ENCODE measurements at regions not wholly inside any gene's neighbourhood (a gene's known extent, or its start where the extent isn't known, plus 50 kb on each side); places are given as distances from the start of the nearest gene placed in this dataset.
"Not testable (repeated sequence)": the region's sequence is repeated elsewhere in the genome, so short reads cannot be mapped to it uniquely, and the experiment has no call there.

GRCh38 chr14:41423503-41423902 is 183.2 kb upstream of the LRFN5 start:
- no peaks in the 10 kb centered on the region for H3F3A ChIP-seq (ENCODE audit: insufficient read depth, low read length, poor library complexity, severe bottlenecking)
- no peak overlapping the region for H3K4me2 ChIP-seq (ENCODE audit: low read length)
- H3K79me2 ChIP-seq (replicated peaks; ENCODE audit: insufficient read depth, low read length): no peaks in the 10 kb centered on the region
- H3K4me3 ChIP-seq (ENCODE audit: low read length): no peak overlapping the region
- no peak overlapping the region for H2AFZ ChIP-seq (ENCODE audit: low read depth, low read length)
- H3K27ac ChIP-seq (ENCODE audit: low read length): no peak overlapping the region
- no peaks in the 10 kb centered on the region for H3K36me3 ChIP-seq (ENCODE audit: insufficient read depth, low read length)
- H3K9ac ChIP-seq (ENCODE audit: low read length): no peak overlapping the region
- no peaks in the 10 kb centered on the region for H4K20me1 ChIP-seq (ENCODE audit: insufficient read depth)
- TF ChIP-seq EZH2 (IDR thresholded peaks at IDR 0.05; ENCODE audit: borderline replicate concordance, insufficient read depth, low read length, poor library complexity, severe bottlenecking) (no peak), MXI1 (conservative IDR thresholded peaks at IDR 0.05; ENCODE audit: poor library complexity, severe bottlenecking) (no peak), SMC3 (conservative IDR thresholded peaks at IDR 0.05; ENCODE audit: poor library complexity) (no peak), POLR2AphosphoS5 (IDR thresholded peaks at IDR 0.05) (no peak), RAD21 (conservative IDR thresholded peaks at IDR 0.05) (no peak), TAF1 (IDR thresholded peaks at IDR 0.05; ENCODE audit: low read depth) (no peak), EP300 (conservative IDR thresholded peaks at IDR 0.05; ENCODE audit: poor library complexity, severe bottlenecking) (no peak), REST (IDR thresholded peaks at IDR 0.05; ENCODE audit: borderline replicate concordance) (no peak)
- TF ChIP-seq, protein P1, sequence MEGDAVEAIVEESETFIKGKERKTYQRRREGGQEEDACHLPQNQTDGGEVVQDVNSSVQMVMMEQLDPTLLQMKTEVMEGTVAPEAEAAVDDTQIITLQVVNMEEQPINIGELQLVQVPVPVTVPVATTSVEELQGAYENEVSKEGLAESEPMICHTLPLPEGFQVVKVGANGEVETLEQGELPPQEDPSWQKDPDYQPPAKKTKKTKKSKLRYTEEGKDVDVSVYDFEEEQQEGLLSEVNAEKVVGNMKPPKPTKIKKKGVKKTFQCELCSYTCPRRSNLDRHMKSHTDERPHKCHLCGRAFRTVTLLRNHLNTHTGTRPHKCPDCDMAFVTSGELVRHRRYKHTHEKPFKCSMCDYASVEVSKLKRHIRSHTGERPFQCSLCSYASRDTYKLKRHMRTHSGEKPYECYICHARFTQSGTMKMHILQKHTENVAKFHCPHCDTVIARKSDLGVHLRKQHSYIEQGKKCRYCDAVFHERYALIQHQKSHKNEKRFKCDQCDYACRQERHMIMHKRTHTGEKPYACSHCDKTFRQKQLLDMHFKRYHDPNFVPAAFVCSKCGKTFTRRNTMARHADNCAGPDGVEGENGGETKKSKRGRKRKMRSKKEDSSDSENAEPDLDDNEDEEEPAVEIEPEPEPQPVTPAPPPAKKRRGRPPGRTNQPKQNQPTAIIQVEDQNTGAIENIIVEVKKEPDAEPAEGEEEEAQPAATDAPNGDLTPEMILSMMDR (IDR thresholded peaks at IDR 0.05; ENCODE audit: poor library complexity, severe bottlenecking): no peak
- H3K27me3 ChIP-seq (ENCODE audit: insufficient read depth, low read depth, low read length): no peaks in the 10 kb centered on the region
- H3K9me3 ChIP-seq (ENCODE audit: low read length): no peaks in the 10 kb centered on the region
- H3K9me2 ChIP-seq (ENCODE audit: insufficient read depth, low read length): no peaks in the 10 kb centered on the region

- not testable (repeated sequence) for H3K9me3 ChIP-seq (ENCODE audit: low read length); H3K4me3 ChIP-seq (ENCODE audit: low read length); H3K79me2 ChIP-seq (replicated peaks; ENCODE audit: insufficient read depth, low read length); H3K27ac ChIP-seq (ENCODE audit: low read length); H3K36me3 ChIP-seq (ENCODE audit: insufficient read depth, low read length); H2AFZ ChIP-seq (ENCODE audit: low read depth, low read length); H3K4me2 ChIP-seq (ENCODE audit: low read length); H3F3A ChIP-seq (ENCODE audit: insufficient read depth, low read length, poor library complexity, severe bottlenecking); H4K20me1 ChIP-seq (ENCODE audit: insufficient read depth); H3K9ac ChIP-seq (ENCODE audit: low read length); H3K9me2 ChIP-seq (ENCODE audit: insufficient read depth, low read length); H3K27me3 ChIP-seq (ENCODE audit: insufficient read depth, low read depth, low read length)
These were observed 185.4 kb upstream of the LRFN5 start for GRCh38 chr14:41421308-41421707.

GRCh38 chr14:41419709-41420108 is 187.0 kb upstream of the LRFN5 start:
- H3K9me2 ChIP-seq (ENCODE audit: insufficient read depth, low read length): no peaks in the 10 kb centered on the region
- H3K27ac ChIP-seq (ENCODE audit: low read length): no peak overlapping the region
- H4K20me1 ChIP-seq (ENCODE audit: insufficient read depth): no peaks in the 10 kb centered on the region
- H3K4me3 ChIP-seq (ENCODE audit: low read length): no peak overlapping the region
- TF ChIP-seq, protein P1 (IDR thresholded peaks at IDR 0.05; ENCODE audit: poor library complexity, severe bottlenecking): no peak
- TF ChIP-seq EP300 (conservative IDR thresholded peaks at IDR 0.05; ENCODE audit: poor library complexity, severe bottlenecking): no peak
- no peak for TF ChIP-seq TAF1 (IDR thresholded peaks at IDR 0.05; ENCODE audit: low read depth)
- no peak for TF ChIP-seq MXI1 (conservative IDR thresholded peaks at IDR 0.05; ENCODE audit: poor library complexity, severe bottlenecking)
- TF ChIP-seq REST (IDR thresholded peaks at IDR 0.05; ENCODE audit: borderline replicate concordance): no peak
- TF ChIP-seq SMC3 (conservative IDR thresholded peaks at IDR 0.05; ENCODE audit: poor library complexity): no peak
- no peak for TF ChIP-seq RAD21 (conservative IDR thresholded peaks at IDR 0.05)
- TF ChIP-seq EZH2 (IDR thresholded peaks at IDR 0.05; ENCODE audit: borderline replicate concordance, insufficient read depth, low read length, poor library complexity, severe bottlenecking): no peak
- TF ChIP-seq POLR2AphosphoS5 (IDR thresholded peaks at IDR 0.05): no peak
- H3K79me2 ChIP-seq (replicated peaks; ENCODE audit: insufficient read depth, low read length): no peaks in the 10 kb centered on the region
- no peak overlapping the region for H2AFZ ChIP-seq (ENCODE audit: low read depth, low read length)
- no peaks in the 10 kb centered on the region for H3K27me3 ChIP-seq (ENCODE audit: insufficient read depth, low read depth, low read length)
- no peak overlapping the region for H3K4me2 ChIP-seq (ENCODE audit: low read length)
- H3K36me3 ChIP-seq (ENCODE audit: insufficient read depth, low read length): no peaks in the 10 kb centered on the region
- no peaks in the 10 kb centered on the region for H3F3A ChIP-seq (ENCODE audit: insufficient read depth, low read length, poor library complexity, severe bottlenecking)
- no peaks in the 10 kb centered on the region for H3K9me3 ChIP-seq (ENCODE audit: low read length)
- H3K9ac ChIP-seq (ENCODE audit: low read length): no peak overlapping the region

Data from neural cell (in vitro differentiated cells).